SH-SY5Y (cell line): ENCODE measurements at regions not wholly inside any gene's neighbourhood (a gene's known extent, or its start where the extent isn't known, plus 50 kb on each side); places are given as distances from the start of the nearest gene placed in this dataset.

Experiments used
- GATA2 ChIP-seq: IDR thresholded peaks from 2 replicates; pipeline ENCODE4 v1.6.1; 2011; ENCODE audit warnings: mild to moderate bottlenecking, low read depth, low read length
- GATA3 ChIP-seq: IDR thresholded peaks from 2 replicates; pipeline ENCODE4 v1.6.1; 2011; ENCODE audit warnings: low read depth, mild to moderate bottlenecking, low read length, moderate library complexity

DNA sequence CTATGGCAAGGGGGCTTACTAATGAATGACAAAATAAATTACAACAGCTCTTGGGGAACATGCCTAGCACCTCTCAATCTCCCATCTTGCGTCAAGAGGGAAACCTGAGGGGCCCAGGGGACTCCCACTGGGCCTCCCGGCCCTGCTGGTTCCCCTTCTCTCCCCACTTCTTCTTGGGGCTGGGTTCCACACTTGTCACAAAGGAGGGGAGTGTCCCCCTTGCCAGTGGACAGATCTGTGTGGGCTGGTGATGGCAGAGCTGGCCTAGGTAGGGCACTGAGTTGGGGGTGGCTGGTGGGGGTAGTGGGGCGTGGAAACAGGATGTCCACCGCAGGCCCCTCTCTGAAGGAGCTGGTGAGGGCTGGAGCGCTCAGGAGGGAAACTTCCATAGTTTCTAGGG lies 184.0 kb upstream of the HAAO start:
- TF ChIP-seq GATA2 (no peak), GATA3 (no peak)
